OCI-LY3 (cell line): ENCODE measurements at regions not wholly inside any gene's neighbourhood (a gene's known extent, or its start where the extent isn't known, plus 50 kb on each side); places are given as distances from the start of the nearest gene placed in this dataset.

Experiments used
- EZH2phosphoT487 ChIP-seq: fragments of 200-600 bp; shearing (Covaris generic); IDR thresholded peaks from 2 replicates; pipeline ENCODE4 v1.6.1; 2018; ENCODE audit warnings: antibody characterized with exemption, mixed run types, low read depth
- TF ChIP-seq, protein P1 (sequence below): fragments of 200-600, 300-600 bp; sonication (generic); IDR thresholded peaks from 2 replicates; pipeline ENCODE4 v1.5.1; 2014; ENCODE audit warnings: antibody characterized with exemption, low read length, low read depth

DNA sequence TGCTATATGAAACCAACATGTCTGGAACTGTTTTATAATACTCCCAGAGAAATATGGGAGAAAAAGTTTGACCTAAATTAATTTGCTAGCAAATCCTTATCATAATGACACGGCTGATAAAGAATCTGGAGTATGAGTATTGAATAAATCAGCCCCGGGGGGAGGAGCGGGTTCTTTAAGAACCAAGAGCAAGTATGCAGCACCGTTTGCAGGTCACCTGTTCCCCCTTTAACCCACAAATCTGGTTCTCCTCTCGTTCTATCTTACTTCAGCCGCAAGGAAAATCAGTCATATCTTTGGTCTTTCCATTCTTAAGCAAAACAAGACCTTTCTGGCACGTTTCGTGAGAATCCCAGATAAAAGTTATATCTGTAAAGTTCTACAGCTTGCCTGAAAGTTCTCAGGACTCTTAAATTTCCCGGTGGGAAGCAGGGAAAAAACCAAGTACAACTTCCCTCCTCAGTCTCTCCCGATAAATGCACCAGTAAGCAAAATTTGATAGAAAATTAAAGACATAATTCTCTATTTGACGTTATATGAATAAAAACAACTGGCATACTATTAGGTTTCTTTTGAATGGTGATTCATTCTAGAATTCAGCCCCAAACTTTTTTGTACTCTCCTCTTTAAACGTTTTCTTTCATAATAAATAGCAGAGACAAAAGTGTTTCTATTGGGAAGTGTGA, 348.6 kb downstream of the ZBBX start:
- TF ChIP-seq, protein P1, sequence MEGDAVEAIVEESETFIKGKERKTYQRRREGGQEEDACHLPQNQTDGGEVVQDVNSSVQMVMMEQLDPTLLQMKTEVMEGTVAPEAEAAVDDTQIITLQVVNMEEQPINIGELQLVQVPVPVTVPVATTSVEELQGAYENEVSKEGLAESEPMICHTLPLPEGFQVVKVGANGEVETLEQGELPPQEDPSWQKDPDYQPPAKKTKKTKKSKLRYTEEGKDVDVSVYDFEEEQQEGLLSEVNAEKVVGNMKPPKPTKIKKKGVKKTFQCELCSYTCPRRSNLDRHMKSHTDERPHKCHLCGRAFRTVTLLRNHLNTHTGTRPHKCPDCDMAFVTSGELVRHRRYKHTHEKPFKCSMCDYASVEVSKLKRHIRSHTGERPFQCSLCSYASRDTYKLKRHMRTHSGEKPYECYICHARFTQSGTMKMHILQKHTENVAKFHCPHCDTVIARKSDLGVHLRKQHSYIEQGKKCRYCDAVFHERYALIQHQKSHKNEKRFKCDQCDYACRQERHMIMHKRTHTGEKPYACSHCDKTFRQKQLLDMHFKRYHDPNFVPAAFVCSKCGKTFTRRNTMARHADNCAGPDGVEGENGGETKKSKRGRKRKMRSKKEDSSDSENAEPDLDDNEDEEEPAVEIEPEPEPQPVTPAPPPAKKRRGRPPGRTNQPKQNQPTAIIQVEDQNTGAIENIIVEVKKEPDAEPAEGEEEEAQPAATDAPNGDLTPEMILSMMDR = no peak
- TF ChIP-seq EZH2phosphoT487 = no peak
